IMR-90 (cell line): ENCODE measurements at regions not wholly inside any gene's neighbourhood (a gene's known extent, or its start where the extent isn't known, plus 50 kb on each side); places are given as distances from the start of the nearest gene placed in this dataset.

Experiments
- ATAC-seq: fragments of 200-7000 bp; cut with Tn5 transposase; 2 replicates; pipeline ENCODE4 v1.9.1; 2020; ENCODE audit warnings: low read depth, mild to moderate bottlenecking, moderate library complexity
- BruUV-seq: library from RNA; stranded (reverse); fragments of 400-500 nt; replicated peaks from 2 replicates; lab custom pipeline; 2021; lab: Mats Ljungman, UMichigan
- CTCF ChIA-PET: fragments of 300-600 bp; formaldehyde crosslinking; extraction: SDS; loops from one replicate; lab custom pipeline; 2021; ENCODE audit warnings: antibody characterized with exemption; lab: Yijun Ruan, JAX
- POLR2A ChIA-PET: fragments of 300-600 bp; sonication (Branson Sonifier 250); formaldehyde crosslinking; loops from one replicate; lab custom pipeline; 2022; ENCODE audit warnings: antibody characterized with exemption; ENCODE audit not compliant: unreplicated experiment; lab: Charles Lee
- DNase-seq: peaks from one replicate; pipeline ENCODE4 v3.0.0; 2013
- H2AFZ ChIP-seq: replicated peaks from 2 replicates; pipeline ENCODE3; 2013; ENCODE audit warnings: low read length, mild to moderate bottlenecking; ENCODE audit not compliant: poor library complexity
- H2AK5ac ChIP-seq: 2 replicates; pipeline ENCODE4 v1.6.1; 2013; ENCODE audit warnings: low read depth, low read length, inconsistent platforms
- H2AK9ac ChIP-seq: replicated peaks from 2 replicates; pipeline ENCODE3; 2013; ENCODE audit warnings: mild to moderate bottlenecking, low read depth, low read length, moderate library complexity; ENCODE audit not compliant: poor library complexity
- H2BK120ac ChIP-seq: 2 replicates; pipeline ENCODE4 v1.6.1; 2013; ENCODE audit warnings: low read depth, low read length, inconsistent platforms
- H2BK15ac ChIP-seq: 3 replicates; pipeline ENCODE4 v1.6.1; 2013; ENCODE audit warnings: low read depth, low read length, inconsistent platforms
- H2BK20ac ChIP-seq: 2 replicates; pipeline ENCODE4 v1.6.1; 2013; ENCODE audit warnings: low read depth, mild to moderate bottlenecking, inconsistent platforms, low read length, moderate library complexity
- H2BK5ac ChIP-seq: 2 replicates; pipeline ENCODE4 v1.6.1; 2013; ENCODE audit warnings: mild to moderate bottlenecking, low read depth, low read length, inconsistent platforms; ENCODE audit not compliant: poor library complexity, severe bottlenecking
- H3K14ac ChIP-seq: replicated peaks from 2 replicates; pipeline ENCODE4 v1.6.1; 2013; ENCODE audit warnings: low read depth, low read length, inconsistent platforms
- H3K18ac ChIP-seq: 2 replicates; pipeline ENCODE4 v1.6.1; 2013; ENCODE audit warnings: low read depth, low read length, control low read depth
- H3K23ac ChIP-seq: 2 replicates; pipeline ENCODE4 v1.6.1; 2013; ENCODE audit warnings: low read depth, low read length, inconsistent platforms
- H3K27ac ChIP-seq: 2 replicates; pipeline ENCODE4 v1.5.1; 2013; ENCODE audit warnings: mild to moderate bottlenecking, control low read depth, low read length; ENCODE audit not compliant: insufficient read depth
- H3K27me3 ChIP-seq: 2 replicates; pipeline ENCODE4 v1.6.1; 2013; ENCODE audit warnings: low read length; ENCODE audit not compliant: control insufficient read depth, insufficient read depth
- H3K36me3 ChIP-seq: 2 replicates; pipeline ENCODE4 v1.6.1; 2013; ENCODE audit warnings: low read length, mixed read lengths; ENCODE audit not compliant: control insufficient read depth, insufficient read depth
- H3K4ac ChIP-seq: 2 replicates; pipeline ENCODE4 v1.6.1; 2013; ENCODE audit warnings: low read depth, low read length, inconsistent platforms
- H3K4me1 ChIP-seq: 2 replicates; pipeline ENCODE4 v1.6.1; 2013; ENCODE audit warnings: low read length, mixed read lengths; ENCODE audit not compliant: control insufficient read depth, insufficient read depth
- H3K4me2 ChIP-seq: 2 replicates; pipeline ENCODE4 v1.6.1; 2013; ENCODE audit warnings: low read depth, mild to moderate bottlenecking, control low read depth, low read length, moderate library complexity
- H3K4me3 ChIP-seq: 2 replicates; pipeline ENCODE4 v1.5.1; 2013; ENCODE audit warnings: low read depth, mild to moderate bottlenecking, control low read depth, low read length, moderate library complexity; ENCODE audit not compliant: insufficient read depth
- H3K56ac ChIP-seq: 2 replicates; pipeline ENCODE4 v1.6.1; 2013; ENCODE audit warnings: low read length, inconsistent platforms; ENCODE audit not compliant: insufficient read depth; ENCODE audit errors: extremely low read depth
- H3K79me1 ChIP-seq, 2 experiments: 2 replicates each; pipeline ENCODE4 v1.6.1; 2013; ENCODE audit warnings: low read length in 2 of 2, inconsistent platforms in 1 of 2, low read depth in 1 of 2
- H3K9ac ChIP-seq: 2 replicates; pipeline ENCODE4 v1.6.1; 2013; ENCODE audit warnings: low read depth, low read length, control low read depth
- H3K9me1 ChIP-seq: 2 replicates; pipeline ENCODE4 v1.6.1; 2013; ENCODE audit warnings: low read length, inconsistent platforms; ENCODE audit not compliant: insufficient read depth
- H3K9me3 ChIP-seq: 2 replicates; pipeline ENCODE4 v1.6.1; 2013; ENCODE audit warnings: low read length; ENCODE audit not compliant: control insufficient read depth, insufficient read depth
- H4K20me1 ChIP-seq: 2 replicates; pipeline ENCODE4 v1.6.1; 2013; ENCODE audit warnings: low read length, inconsistent platforms; ENCODE audit not compliant: insufficient read depth
- H4K5ac ChIP-seq: 2 replicates; pipeline ENCODE4 v1.6.1; 2013; ENCODE audit warnings: mild to moderate bottlenecking, low read depth, low read length, control low read depth
- H4K8ac ChIP-seq, 2 experiments: 2 replicates each; pipeline ENCODE4 v1.6.1; 2013; ENCODE audit warnings: low read depth in 2 of 2, low read length in 2 of 2, control low read depth in 1 of 2, inconsistent platforms in 1 of 2
- H4K91ac ChIP-seq: 2 replicates; pipeline ENCODE4 v1.6.1; 2013; ENCODE audit warnings: low read depth, low read length, inconsistent platforms; ENCODE audit not compliant: insufficient read depth
- CTCF ChIP-seq: conservative IDR thresholded peaks from 2 replicates; pipeline ENCODE4 v1.5.1; 2012; ENCODE audit warnings: mild to moderate bottlenecking, low read depth, low read length, improper control_type of control experiment
- MAFK ChIP-seq: IDR thresholded peaks from 2 replicates; pipeline ENCODE4 v1.6.1; 2012; ENCODE audit warnings: low read depth, low read length, improper control_type of control experiment
- NFE2L2 ChIP-seq: fragments of 150-350 bp; IDR thresholded peaks from 2 replicates; pipeline ENCODE4 v1.6.1; 2016; ENCODE audit warnings: low read depth, mild to moderate bottlenecking, low read length
- RCOR1 ChIP-seq: IDR thresholded peaks from 2 replicates; pipeline ENCODE4 v1.6.1; 2012; ENCODE audit warnings: mild to moderate bottlenecking, low read length, improper control_type of control experiment; ENCODE audit not compliant: insufficient replicate concordance
- USF2 ChIP-seq: fragments of 150-350 bp; IDR thresholded peaks from 2 replicates; pipeline ENCODE4 v1.6.1; 2017; ENCODE audit warnings: mild to moderate bottlenecking, antibody characterized with exemption, low read length, low read depth
- dilution Hi-C: fragments of 300-500 bp; cut with HindIII; formaldehyde crosslinking; loops from one replicate; pipeline ENCODE4 v1.14.3; 2018; ENCODE audit warnings: low sequenced_read_pairs; ENCODE audit not compliant: unreplicated experiment
- in situ Hi-C: fragments of 300-500 bp; cut with MboI; formaldehyde crosslinking; loops from 3 replicates; pipeline ENCODE4 v1.14.3; 2019; ENCODE audit warnings: low sequenced_read_pairs, inconsistent platforms, mixed read lengths
- intact Hi-C: fragments of 100-400 bp; cut with micrococcal nuclease; formaldehyde crosslinking; loops from 2 replicates; pipeline ENCODE4 v1.10.0; 2022

- H3K9ac ChIP-seq, result no peak overlapping the region
- peaks cover 14% of the 10 kb centered on the region for H3K9me3 ChIP-seq
- no peak overlapping the region for H4K5ac ChIP-seq
- no peak overlapping the region for H2AFZ ChIP-seq
- intact Hi-C loops (loop anchor here (5.0 kb wide), 1 partner anchor 773 kb away; no protein-coding TSS in a partner anchor), dilution Hi-C loops (no loop called here), in situ Hi-C loops (no loop called here)
- no peak overlapping the region for H3K56ac ChIP-seq
- H4K91ac ChIP-seq, result no peak overlapping the region
- H2BK5ac ChIP-seq, result no peak overlapping the region
- H4K8ac ChIP-seq, result no peak overlapping the region
- no peaks in the 10 kb centered on the region for H4K20me1 ChIP-seq
- no peak overlapping the region for H3K18ac ChIP-seq
- DNase-seq, result no peak
- no peak overlapping the region for H3K23ac ChIP-seq
- no peak overlapping the region for H3K4me3 ChIP-seq
- no peak overlapping the region for H3K14ac ChIP-seq
- H2AK9ac ChIP-seq, result no peak overlapping the region
- H2AK5ac ChIP-seq, result no peak overlapping the region
- TF ChIP-seq MAFK (no peak), RCOR1 (no peak), USF2 (no peak), NFE2L2 (no peak), CTCF (no peak)
- no peaks in the 10 kb centered on the region for H3K9me1 ChIP-seq
- H3K4me2 ChIP-seq, result no peak overlapping the region
- H3K79me1 ChIP-seq, result no peaks in the 10 kb centered on the region
- ATAC-seq, result no peak
- no peaks in the 10 kb centered on the region for H3K4me1 ChIP-seq
- no peak overlapping the region for H3K4ac ChIP-seq
- H3K27me3 ChIP-seq, result no peaks in the 10 kb centered on the region
- H2BK20ac ChIP-seq, result no peak overlapping the region
- ChIA-PET POLR2A (no interaction called here), CTCF (no interaction called here)
- no TSS peak for BruUV-seq
- no peak overlapping the region for H3K27ac ChIP-seq
- no peak overlapping the region for H2BK120ac ChIP-seq
- no peaks in the 10 kb centered on the region for H3K36me3 ChIP-seq
- no peak overlapping the region for H2BK15ac ChIP-seq
Observed at GRCh38 chr14:25464078-25464477, 414.1 kb upstream of the STXBP6 start.
